GM19455 (cell line): ENCODE measurements at regions not wholly inside any gene's neighbourhood (a gene's known extent, or its start where the extent isn't known, plus 50 kb on each side); places are given as distances from the start of the nearest gene placed in this dataset.

Source experiments
- ATAC-seq: cut with Tn5 transposase; IDR thresholded peaks from one replicate; pipeline ENCODE4 v1.9.1; 2021; ENCODE audit not compliant: unreplicated experiment

DNA sequence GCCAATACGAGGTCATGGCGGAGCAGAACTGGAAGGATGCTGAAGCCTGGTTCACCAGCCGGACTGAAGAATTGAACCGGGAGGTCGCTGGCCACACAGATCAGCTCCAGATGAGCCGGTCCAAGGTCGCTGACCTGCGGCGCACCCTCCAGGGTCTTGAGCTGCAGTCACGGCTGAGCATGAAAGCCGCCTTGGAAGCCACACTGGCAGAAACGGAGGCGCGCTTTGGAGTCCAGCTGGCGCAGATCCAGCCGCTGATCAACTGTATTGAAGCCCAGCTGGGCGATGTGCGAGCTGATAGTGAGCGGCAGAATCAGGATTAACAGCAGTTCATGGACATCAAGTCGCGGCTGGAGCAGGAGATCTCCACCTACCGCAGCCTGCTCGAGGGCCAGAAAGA, 296.9 kb downstream of the OGFRL1 start:
- ATAC-seq = no peak

DNA sequence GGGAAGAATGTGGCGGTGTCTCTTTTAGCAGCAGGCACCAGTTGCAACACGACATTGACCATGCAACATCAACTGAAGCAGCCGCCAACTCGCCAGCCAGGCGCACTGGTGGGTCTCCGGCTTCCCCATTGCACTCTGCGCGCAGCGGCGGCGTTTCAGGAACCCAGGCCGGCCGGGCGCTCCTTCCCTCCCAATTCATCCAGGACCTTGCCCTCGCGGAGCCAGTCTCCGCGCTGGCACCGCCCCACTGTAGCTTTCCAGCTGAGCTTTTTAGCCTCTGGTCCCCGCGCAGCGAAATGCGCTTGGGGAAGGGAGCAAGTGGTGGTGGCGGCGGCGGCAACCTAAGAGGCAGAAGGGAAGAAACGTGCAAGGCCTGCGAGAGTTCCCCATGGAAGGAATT, 297.9 kb upstream of the RIMS1 start:
- ATAC-seq = no peak

DNA sequence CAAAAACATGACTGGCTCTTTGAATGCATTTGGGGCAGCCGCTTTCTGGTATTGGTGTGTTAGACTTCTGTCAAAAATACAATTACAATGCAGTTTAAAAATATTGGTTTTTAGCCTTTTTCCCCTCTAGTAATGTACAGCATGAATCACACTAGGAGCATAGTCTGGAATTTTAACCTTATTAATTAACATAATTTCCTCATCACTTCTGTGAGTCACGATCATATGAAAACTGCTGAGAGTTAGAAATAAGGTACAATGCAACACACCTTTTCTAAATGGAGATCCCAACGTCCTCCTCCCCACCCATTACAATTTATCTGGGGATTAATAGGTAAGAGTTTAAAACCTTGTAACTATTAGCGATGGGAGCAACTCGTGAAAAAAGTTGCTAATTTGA, 297.1 kb upstream of the RIMS1 start:
- no peak for ATAC-seq

DNA sequence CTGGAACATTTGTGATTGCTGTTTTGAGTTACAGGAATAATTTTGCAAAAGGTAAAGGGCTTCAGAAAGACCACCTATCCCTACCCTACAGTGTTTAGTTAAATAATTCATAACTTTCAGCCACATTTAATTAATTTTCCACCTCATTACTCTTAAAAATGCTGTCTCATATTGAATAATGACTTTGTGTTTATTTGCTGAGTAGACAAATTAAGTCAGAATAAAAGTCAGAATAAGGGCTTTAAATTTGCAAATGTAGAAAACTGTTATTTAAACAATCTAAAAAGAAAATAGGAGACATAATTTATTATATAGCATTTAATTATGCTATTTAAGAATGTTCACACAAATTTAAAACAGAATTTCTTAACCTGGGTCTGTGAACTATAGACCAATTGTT, 293.7 kb upstream of the RIMS1 start:
- no peak for ATAC-seq

DNA sequence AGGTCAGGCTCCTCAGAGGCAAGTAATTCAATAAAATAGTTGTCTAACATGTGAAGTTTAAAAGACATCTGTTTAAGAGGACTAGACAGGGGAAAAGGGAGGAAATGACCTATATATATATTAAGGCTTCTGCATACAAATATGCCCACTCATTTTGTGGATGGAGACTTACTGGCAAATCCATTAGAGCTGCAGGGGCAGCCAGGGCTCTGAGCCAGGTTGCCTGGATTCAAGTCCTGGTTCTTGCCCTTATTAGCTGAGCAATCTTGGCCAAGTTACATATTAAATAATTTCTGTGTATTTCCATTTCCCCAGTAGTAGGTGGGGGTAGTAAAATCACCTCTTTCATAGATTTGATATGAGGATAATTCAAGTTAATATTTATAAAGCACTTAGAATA, 287.0 kb upstream of the RIMS1 start:
- no peak for ATAC-seq

DNA sequence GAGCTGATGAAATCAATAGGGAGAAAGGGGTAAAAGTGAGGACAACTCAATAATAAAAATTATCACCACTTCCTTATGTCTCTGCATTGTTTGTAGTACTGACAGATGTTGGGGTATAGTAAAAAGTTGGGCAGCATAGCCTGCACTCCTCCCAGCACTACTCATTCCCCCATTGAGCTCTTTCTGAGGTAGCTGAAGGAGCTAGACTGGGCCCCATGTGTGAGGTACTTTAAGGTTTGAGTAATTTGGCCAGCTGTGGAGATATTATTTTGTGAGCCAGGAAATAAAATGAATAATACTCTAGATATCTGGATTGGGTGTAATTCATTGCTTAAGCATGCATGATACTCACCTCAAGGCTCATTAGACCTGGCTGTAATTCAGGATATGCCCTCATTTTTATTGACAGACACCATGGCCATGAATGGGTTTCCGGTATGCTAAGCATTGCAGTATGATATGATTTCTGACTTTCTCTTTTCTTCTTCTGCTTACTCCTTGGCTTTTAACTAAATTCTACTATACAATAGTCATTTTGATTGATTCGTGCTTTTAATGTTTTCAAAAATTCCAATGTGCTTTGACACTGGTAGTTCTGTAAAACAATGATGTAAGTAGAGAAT, 283.9 kb upstream of the RIMS1 start:
- ATAC-seq = no peak

DNA sequence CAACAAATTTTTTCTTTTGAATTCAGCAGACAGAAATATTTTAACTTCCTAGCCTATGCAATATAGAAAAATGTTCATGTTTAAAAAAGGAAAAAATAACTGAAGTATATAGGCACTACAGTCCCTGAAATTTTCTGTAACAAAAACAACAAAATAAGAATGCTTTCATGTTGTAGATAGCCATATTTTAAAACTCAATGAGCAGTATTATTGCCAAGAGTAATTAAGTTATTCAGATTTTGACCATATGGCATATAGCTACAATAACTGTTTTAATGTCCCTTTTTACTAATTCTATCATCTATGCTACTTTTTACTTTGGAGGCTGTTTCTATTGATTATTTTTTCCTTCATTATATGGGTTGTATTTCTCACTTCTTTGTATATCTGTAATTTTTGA, 283.3 kb upstream of the RIMS1 start:
- ATAC-seq = no peak

DNA sequence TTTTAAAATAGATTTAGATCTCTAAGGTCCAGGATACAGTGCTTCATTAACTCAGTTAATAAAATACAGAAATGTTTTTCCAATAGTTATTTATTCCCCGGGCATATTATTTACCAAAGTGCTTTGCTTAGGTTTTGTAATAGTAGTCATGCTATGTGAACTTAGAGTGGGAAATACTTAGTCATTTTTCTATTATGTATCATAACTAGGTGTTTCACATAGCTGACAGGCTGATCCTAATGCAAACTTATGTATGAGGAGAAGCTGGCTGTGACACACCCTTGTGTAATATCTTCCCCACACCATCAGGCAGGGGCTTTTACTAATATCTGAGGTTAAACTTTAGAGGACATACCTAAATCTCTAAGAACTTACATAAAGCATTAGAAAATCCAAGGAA, 277.7 kb upstream of the RIMS1 start:
- no peak for ATAC-seq

DNA sequence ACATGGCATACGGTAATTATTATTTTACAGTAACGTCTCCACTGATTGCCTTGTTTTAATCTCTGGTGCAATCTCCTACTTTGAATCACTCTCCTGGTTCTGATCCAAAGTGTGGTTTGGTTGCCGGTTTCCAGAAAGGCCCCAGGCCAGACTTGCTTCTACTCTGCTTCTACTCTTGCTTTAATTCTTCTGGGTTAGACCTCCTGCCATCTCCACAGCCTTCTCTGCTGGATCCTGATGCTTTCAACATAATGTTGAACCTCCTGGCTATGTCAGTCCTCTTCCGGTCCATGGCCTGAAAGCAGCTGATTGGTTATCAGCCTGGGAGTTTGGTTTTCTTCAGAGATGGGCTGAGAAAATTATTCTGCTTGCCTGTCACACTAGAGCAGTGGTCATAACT, 266.5 kb upstream of the RIMS1 start:
- no peak for ATAC-seq

DNA sequence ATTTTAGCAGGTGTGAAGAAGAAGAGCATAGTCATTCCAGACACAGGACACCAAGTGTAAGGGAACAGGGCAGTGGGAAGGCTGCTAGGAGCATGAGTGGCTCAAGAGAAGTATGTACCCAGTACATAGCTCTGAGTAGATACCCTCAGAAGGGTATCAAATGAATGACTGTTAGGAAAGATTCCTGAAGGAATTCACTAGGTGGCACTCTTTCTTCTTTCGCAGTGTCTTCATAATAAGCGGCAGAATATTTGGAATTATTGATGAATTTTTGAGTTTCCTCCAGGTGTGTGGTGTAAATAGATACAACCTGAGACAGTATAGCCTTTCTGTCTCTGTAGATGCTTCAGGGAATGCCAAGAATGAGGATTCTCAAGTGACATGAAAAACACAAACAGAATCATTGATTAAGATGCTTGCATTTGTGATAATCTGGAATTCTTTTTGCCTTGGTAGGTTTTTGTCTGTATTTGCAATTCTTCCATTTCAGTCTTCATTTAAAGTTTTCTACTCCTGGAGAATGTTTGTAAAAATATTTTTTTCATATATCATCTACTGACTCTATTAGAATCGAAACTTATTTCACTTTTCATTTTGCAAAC, 264.3 kb upstream of the RIMS1 start:
- ATAC-seq = no peak

DNA sequence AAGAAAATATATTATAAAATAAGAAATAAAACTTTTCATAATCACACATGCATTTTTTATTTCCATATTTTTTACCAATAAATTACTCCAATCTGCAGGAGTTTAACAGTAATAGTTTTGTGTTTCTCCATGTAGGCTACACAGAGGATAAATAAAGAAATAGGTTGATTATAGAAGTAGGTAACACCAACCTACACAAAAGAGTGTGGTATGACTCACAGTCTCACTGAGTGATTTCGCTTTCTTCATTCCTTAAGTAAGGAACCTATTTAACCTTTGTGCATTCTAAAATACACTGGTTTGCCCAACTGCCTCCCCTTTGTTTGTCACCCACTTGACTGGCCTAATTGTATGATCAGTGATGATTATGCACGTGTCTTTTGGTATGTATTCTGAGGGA, 244.2 kb upstream of the RIMS1 start:
- ATAC-seq = no peak

DNA sequence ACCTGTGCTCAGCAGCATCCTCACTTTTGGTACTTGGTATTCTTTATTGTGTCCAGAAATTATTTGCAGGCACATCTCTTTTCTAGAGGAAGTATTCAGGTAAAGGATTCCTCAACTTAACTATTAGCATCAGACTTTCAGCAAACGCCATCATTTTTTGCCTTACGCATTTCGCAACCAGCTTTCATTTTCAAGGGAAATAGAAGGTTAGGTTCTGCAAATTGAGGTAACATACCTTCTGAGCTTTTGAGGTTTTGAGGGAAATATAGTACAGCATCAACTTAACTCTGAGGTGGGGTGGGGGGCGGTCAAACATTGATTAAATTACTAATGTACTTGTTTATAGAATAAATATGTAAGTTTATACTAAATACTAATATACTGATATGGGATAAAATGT, 243.6 kb upstream of the RIMS1 start:
- ATAC-seq = no peak

DNA sequence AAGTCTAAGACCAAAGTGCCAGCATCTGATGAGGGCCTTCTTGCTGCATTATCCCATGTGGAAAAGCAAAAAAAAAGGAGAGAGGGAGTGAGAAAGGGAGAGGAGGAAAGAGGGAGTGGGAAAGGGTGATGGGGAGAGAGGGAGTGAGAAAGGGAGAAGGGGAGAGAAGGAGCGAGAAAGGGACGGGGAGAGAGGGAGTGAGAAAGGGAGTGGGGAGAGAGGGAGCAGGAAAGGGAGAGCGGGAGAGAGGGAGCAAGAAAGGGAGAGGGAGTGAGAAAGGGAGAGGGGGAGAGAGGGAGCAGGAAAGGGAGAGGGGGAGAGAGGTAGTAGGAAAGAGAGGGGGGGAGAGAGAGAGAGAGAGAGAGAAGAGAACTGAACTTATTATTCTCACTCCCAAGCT, 241.1 kb upstream of the RIMS1 start:
- no peak for ATAC-seq

DNA sequence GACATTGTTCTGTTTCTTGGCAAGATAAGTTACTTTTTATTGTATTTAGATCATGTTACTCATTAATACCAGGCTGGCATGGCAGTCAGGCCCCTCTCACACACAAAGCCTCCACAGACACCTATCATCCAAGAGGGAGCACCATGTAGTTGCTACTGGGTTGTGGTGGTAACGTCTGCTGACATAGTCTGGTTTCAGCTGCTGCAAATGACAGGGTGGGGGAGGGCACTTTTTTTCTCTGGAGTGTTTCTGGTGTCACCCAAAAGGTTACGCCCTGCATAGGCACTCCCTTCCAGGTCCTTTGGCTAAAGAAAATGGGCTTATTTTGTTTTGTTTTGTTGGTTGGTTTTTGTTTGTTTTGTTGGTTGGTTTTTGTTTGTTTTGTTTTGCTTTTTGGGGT, 236.4 kb upstream of the RIMS1 start:
- no peak for ATAC-seq

DNA sequence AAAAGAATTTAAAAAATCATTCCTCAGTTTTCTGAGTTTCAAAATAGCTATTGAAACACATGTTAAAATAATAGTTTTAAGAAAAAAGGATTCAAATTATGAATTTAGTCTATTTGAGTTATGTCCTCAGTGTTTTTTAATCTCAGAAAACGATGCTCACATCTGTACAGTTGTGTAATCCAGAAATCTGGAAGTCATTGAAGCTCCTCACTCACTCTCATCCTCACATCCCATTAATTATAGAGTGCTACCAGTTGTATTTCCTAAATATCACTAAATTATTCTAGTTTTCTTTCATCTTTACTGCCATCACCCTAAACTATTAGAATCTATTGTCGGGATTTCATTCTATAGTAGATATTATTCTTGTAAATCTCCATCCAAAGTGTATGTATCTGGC, 234.7 kb upstream of the RIMS1 start:
- no peak for ATAC-seq

DNA sequence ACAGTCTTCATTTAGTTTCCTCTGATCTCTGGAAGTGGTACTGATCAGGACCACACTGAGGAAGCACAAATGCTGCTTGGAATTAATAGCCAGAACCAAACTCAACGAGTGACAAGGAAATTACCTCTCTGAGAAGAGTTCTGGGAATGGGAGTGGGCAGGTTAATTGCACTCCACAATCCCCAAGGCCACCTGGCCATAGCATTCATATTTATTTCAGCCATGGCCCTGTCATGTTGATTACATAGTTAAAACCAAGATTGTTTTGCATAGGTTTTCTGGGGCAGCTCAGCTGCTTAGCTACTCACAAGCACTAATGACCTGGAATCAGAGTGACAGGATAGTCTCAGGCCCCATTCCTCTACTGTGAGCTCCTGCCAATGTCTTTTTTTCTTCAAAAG, 230.2 kb upstream of the RIMS1 start:
- ATAC-seq = no peak

DNA sequence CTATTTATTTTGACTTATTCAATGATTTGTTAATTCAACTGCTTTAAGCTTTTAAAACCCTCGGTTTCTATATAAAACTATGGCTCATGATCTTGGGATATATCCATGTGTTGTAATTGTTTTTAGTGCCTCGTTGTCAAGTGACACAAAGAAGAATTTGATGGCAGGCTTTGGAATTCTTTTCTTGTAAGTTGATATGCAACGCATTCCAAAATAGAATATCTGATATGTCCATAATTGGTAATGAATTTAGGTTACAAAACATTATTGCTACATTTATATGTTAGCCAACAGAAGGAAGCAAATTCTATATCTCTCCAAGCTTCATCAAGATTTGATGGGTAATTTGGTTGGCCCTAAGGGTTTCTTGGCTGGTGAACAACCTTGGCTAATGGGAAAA, 220.4 kb upstream of the RIMS1 start:
- ATAC-seq = no peak

DNA sequence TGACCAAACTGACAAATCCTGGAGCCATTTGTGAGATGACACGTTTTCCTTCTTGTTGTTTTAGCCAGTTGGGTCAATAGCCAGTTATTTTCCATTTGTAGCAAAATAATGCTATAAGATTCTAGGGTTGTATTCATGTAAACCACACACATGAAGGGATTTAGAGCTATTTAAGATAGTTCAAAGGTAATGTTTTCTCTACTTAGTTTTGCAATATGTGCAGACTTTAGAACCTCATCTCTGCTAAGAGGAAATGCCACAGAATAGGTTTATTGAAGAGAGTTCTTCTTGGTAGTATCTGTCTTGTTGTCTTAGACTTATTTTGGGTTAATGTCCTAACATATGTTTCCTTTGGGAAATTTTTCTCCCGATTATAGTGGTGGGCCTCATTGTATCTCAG, 213.5 kb upstream of the RIMS1 start:
- ATAC-seq = no peak

DNA sequence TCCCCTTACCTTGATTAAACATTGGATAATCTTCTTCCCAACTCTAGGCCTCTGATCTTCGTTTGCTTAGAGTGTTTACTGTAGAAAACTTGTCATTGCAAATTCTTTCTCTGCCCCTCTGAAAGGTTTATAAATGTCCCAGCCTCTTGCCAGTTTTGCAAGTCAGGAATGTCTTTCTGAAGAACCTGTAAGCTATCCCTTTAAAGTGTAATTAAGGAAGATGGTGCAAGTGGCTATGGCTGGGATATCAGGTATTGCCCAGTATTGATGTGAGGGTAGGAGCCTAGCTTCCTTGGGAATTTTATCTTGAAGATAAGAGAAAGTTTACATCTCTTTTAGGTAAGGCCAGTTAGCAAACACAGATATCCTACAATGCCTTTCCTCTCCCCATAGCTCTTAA, 211.0 kb upstream of the RIMS1 start:
- no peak for ATAC-seq

DNA sequence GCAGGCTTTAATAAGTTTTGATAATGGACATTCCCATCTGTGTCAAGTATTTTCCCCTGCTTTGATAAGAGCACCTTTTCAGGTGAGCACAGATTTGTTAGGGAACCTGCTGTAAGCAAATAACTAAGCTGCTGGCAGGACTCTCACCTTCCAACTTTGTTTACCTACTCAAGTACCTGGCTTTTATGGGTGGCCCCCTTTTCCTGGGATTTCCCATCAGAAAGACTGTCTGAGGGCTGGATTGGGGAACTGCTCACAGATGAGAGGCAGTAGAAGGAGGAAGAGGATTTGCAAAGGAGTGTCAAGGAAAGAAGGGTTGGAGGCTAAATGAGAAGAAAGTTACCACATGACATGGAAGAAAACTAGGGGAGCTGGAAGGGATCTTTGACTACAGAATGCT, 210.1 kb upstream of the RIMS1 start:
- ATAC-seq = no peak

DNA sequence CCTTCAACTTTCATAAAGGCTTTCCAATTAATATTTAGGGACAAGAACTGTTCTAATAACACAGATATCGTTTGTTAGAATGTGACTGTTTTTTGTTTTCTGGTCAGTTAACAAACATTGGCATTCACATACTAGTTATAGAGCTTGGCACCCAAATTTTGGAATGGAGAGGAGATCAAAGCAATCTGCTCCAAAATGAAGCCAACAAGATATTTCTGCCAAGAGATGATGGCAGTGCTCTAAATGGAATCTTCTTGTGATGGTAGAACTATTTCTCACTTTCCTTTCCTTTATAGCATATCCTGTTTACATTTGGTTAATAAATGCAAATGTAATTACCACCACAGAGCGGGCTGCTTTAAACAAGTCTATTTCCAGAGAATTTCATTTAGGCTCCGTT, 208.3 kb upstream of the RIMS1 start:
- ATAC-seq = no peak

DNA sequence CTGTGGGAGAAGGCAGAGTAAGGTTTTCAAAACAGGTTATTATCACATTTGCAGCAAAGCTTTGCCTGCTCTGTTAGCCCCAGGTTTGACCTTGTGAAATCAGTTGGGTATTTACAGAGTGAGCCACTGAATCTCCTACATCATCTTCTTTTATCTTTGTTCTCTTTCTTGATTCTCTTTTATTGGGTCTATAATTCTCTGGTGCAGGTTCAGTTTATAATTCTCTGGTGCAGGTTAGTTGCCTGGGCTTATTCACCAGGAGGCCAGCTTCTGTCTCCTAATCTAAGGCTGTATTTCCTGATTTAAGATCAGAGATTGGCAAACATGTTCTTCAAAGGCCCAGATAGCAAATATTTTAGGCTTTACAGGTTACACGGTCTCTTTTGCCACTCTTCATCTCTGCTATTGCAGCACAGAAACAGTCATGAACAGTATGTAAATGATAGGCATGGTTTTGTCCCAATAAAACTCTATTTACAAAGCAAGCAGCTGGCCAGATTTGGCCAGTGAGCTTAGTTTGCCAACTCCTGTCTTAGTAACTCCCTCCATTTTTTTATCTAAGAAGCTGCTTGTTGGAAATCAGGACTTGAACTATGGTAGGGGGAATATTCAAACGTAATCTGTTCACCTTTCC, 205.0 kb upstream of the RIMS1 start:
- no peak for ATAC-seq
